OCI-LY7 (cell line): ENCODE measurements at regions not wholly inside any gene's neighbourhood (a gene's known extent, or its start where the extent isn't known, plus 50 kb on each side); places are given as distances from the start of the nearest gene placed in this dataset.

Experiments used
- EZH2phosphoT487 ChIP-seq: fragments of 200-600 bp; sonication (generic); IDR thresholded peaks from 2 replicates; pipeline ENCODE4 v1.6.1; 2018; ENCODE audit warnings: low read depth, borderline replicate concordance, mild to moderate bottlenecking, mixed run types, antibody characterized with exemption, low read length, moderate library complexity, mixed read lengths
- TF ChIP-seq, protein P1 (sequence below): fragments of 200-600 bp; sonication (generic); conservative IDR thresholded peaks from 2 replicates; pipeline ENCODE4 v1.5.1; 2014; ENCODE audit warnings: mild to moderate bottlenecking, antibody characterized with exemption, low read length, moderate library complexity, mixed read lengths

- TF ChIP-seq EZH2phosphoT487 = no peak
- TF ChIP-seq, protein P1, sequence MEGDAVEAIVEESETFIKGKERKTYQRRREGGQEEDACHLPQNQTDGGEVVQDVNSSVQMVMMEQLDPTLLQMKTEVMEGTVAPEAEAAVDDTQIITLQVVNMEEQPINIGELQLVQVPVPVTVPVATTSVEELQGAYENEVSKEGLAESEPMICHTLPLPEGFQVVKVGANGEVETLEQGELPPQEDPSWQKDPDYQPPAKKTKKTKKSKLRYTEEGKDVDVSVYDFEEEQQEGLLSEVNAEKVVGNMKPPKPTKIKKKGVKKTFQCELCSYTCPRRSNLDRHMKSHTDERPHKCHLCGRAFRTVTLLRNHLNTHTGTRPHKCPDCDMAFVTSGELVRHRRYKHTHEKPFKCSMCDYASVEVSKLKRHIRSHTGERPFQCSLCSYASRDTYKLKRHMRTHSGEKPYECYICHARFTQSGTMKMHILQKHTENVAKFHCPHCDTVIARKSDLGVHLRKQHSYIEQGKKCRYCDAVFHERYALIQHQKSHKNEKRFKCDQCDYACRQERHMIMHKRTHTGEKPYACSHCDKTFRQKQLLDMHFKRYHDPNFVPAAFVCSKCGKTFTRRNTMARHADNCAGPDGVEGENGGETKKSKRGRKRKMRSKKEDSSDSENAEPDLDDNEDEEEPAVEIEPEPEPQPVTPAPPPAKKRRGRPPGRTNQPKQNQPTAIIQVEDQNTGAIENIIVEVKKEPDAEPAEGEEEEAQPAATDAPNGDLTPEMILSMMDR = no peak
Measured at GRCh38 chr6:91664327-91664959, 1077.6 kb upstream of the MAP3K7 start.
